ENCODE measurements at regions not wholly inside any gene's neighbourhood (a gene's known extent, or its start where the extent isn't known, plus 50 kb on each side); places are given as distances from the start of the nearest gene placed in this dataset.

DNA sequence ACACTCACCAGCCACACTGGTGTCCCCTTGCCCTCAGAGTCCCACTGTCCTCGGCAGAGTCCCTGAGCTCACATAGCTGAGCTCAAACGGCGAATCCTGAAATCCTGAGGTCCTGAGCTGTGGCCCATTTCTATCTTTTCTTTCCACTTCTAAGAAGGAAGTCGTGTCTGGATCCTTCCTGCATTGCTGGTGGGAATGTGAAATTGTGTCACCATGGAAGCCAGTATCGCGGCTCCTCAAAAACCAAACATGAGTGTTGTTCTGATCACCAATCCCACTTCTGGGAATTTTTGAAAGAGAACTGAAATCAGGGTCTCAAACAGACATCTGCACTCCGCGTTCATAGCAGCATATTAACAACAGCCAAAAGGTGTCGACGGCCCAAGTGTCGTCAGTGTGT is 244.7 kb downstream of the EIPR1 start:
- no peak for ATAC-seq
- Histone ChIP-seq H3K79me2 (ENCODE audit: insufficient read depth, low read length) (no peaks in the 10 kb centered on the region), H4K20me1 (ENCODE audit: insufficient read depth) (no peaks in the 10 kb centered on the region), H3K27me3 (ENCODE audit: insufficient read depth, low read length) (no peaks in the 10 kb centered on the region), H3K27ac (ENCODE audit: low read depth, low read length) (no peak overlapping the region), H3K36me3 (ENCODE audit: control insufficient read depth in 1 of 2, insufficient read depth in 2 of 2, low read length in 2 of 2) (no peaks in the 10 kb centered on the region), H3K9me2 (ENCODE audit: insufficient read depth) (no peaks in the 10 kb centered on the region), H2AFZ (ENCODE audit: low read depth, low read length, poor library complexity, severe bottlenecking) (no peak overlapping the region), H3K4me1 (ENCODE audit: control insufficient read depth in 1 of 2, insufficient read depth in 2 of 2, low read length in 2 of 2) (no peaks in the 10 kb centered on the region), H3K4me2 (ENCODE audit: low read length) (no peak overlapping the region), H3K9ac (ENCODE audit: low read length) (no peak overlapping the region), H3K9me3 (ENCODE audit: control insufficient read depth in 1 of 2, insufficient read depth in 1 of 2, low read depth in 1 of 2, low read length in 2 of 2) (no peaks in the 10 kb centered on the region), H3K4me3 (replicated peaks in 1 of 2; ENCODE audit: low read depth in 1 of 2, low read length in 2 of 2) (no peak overlapping the region)
- CTCF ChIA-PET = no interaction called here
- RAD21 ChIA-PET (ENCODE audit: low non-redundant PET in 1 of 2, low total read pairs in 2 of 2, uncharacterized antibody in 2 of 2, unreplicated experiment in 2 of 2) = no interaction called here
- intact Hi-C loops (cut with micrococcal nuclease) = no loop called here
- TF ChIP-seq, protein P1, sequence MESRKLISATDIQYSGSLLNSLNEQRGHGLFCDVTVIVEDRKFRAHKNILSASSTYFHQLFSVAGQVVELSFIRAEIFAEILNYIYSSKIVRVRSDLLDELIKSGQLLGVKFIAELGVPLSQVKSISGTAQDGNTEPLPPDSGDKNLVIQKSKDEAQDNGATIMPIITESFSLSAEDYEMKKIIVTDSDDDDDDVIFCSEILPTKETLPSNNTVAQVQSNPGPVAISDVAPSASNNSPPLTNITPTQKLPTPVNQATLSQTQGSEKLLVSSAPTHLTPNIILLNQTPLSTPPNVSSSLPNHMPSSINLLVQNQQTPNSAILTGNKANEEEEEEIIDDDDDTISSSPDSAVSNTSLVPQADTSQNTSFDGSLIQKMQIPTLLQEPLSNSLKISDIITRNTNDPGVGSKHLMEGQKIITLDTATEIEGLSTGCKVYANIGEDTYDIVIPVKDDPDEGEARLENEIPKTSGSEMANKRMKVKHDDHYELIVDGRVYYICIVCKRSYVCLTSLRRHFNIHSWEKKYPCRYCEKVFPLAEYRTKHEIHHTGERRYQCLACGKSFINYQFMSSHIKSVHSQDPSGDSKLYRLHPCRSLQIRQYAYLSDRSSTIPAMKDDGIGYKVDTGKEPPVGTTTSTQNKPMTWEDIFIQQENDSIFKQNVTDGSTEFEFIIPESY (IDR thresholded peaks at IDR 0.05; ENCODE audit: extremely low read depth, insufficient replicate concordance, low read length) = no peak
- TF ChIP-seq EGR1 (IDR thresholded peaks at IDR 0.05; ENCODE audit: low read depth) (no peak), SRF (IDR thresholded peaks at IDR 0.05; ENCODE audit: low read depth) (no peak), YY1 (IDR thresholded peaks at IDR 0.05; ENCODE audit: extremely low read depth, insufficient replicate concordance, low read depth, low read length) (no peak), TCF7L2 (IDR thresholded peaks at IDR 0.05; ENCODE audit: borderline replicate concordance, extremely low read depth, insufficient read depth, insufficient read length) (no peak), SP1 (IDR thresholded peaks at IDR 0.05; ENCODE audit: low read depth) (no peak), FOSL1 (IDR thresholded peaks at IDR 0.05; ENCODE audit: low read depth) (no peak), SIN3A (IDR thresholded peaks at IDR 0.05; ENCODE audit: low read depth) (no peak), CEBPB (IDR thresholded peaks at IDR 0.05; ENCODE audit: low read depth) (no peak), RAD21 (IDR thresholded peaks at IDR 0.05; ENCODE audit: low read depth) (no peak), EZH2 (IDR thresholded peaks at IDR 0.05) (no peak), POLR2AphosphoS5 (IDR thresholded peaks at IDR 0.05; ENCODE audit: low read depth, low read length) (no peak), ZNF274 (IDR thresholded peaks at IDR 0.05; ENCODE audit: low read depth, low read length) (no peak), EZH2phosphoT487 (IDR thresholded peaks at IDR 0.05; ENCODE audit: borderline replicate concordance) (no peak), CBX3 (IDR thresholded peaks at IDR 0.05; ENCODE audit: low read depth) (no peak), ELF1 (IDR thresholded peaks at IDR 0.05; ENCODE audit: borderline replicate concordance, low read depth) (no peak)
- TF ChIP-seq, protein P2, sequence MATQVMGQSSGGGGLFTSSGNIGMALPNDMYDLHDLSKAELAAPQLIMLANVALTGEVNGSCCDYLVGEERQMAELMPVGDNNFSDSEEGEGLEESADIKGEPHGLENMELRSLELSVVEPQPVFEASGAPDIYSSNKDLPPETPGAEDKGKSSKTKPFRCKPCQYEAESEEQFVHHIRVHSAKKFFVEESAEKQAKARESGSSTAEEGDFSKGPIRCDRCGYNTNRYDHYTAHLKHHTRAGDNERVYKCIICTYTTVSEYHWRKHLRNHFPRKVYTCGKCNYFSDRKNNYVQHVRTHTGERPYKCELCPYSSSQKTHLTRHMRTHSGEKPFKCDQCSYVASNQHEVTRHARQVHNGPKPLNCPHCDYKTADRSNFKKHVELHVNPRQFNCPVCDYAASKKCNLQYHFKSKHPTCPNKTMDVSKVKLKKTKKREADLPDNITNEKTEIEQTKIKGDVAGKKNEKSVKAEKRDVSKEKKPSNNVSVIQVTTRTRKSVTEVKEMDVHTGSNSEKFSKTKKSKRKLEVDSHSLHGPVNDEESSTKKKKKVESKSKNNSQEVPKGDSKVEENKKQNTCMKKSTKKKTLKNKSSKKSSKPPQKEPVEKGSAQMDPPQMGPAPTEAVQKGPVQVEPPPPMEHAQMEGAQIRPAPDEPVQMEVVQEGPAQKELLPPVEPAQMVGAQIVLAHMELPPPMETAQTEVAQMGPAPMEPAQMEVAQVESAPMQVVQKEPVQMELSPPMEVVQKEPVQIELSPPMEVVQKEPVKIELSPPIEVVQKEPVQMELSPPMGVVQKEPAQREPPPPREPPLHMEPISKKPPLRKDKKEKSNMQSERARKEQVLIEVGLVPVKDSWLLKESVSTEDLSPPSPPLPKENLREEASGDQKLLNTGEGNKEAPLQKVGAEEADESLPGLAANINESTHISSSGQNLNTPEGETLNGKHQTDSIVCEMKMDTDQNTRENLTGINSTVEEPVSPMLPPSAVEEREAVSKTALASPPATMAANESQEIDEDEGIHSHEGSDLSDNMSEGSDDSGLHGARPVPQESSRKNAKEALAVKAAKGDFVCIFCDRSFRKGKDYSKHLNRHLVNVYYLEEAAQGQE (IDR thresholded peaks at IDR 0.05; ENCODE audit: low read depth) = no peak
- TF ChIP-seq, protein P3, sequence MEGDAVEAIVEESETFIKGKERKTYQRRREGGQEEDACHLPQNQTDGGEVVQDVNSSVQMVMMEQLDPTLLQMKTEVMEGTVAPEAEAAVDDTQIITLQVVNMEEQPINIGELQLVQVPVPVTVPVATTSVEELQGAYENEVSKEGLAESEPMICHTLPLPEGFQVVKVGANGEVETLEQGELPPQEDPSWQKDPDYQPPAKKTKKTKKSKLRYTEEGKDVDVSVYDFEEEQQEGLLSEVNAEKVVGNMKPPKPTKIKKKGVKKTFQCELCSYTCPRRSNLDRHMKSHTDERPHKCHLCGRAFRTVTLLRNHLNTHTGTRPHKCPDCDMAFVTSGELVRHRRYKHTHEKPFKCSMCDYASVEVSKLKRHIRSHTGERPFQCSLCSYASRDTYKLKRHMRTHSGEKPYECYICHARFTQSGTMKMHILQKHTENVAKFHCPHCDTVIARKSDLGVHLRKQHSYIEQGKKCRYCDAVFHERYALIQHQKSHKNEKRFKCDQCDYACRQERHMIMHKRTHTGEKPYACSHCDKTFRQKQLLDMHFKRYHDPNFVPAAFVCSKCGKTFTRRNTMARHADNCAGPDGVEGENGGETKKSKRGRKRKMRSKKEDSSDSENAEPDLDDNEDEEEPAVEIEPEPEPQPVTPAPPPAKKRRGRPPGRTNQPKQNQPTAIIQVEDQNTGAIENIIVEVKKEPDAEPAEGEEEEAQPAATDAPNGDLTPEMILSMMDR (IDR thresholded peaks at IDR 0.05 in 2 of 3, conservative IDR thresholded peaks at IDR 0.05 in 1 of 3; ENCODE audit: borderline replicate concordance in 1 of 3, insufficient read depth in 1 of 3, low read depth in 2 of 3, low read length in 2 of 3) = no peak
- TF ChIP-seq, protein P4, sequence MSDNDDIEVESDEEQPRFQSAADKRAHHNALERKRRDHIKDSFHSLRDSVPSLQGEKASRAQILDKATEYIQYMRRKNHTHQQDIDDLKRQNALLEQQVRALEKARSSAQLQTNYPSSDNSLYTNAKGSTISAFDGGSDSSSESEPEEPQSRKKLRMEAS (IDR thresholded peaks at IDR 0.05) = no peak
- TF ChIP-seq, protein P5, sequence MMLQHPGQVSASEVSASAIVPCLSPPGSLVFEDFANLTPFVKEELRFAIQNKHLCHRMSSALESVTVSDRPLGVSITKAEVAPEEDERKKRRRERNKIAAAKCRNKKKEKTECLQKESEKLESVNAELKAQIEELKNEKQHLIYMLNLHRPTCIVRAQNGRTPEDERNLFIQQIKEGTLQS (IDR thresholded peaks at IDR 0.05) = no peak
- DNase-seq (ENCODE audit: low read depth, low spot score) = no peak
- BruUV-seq (replicated peaks) = no TSS peak
- POLR2A ChIA-PET = no interaction called here

Data from HCT116 (cell line).